Epidermal melanocyte (primary cell): ENCODE measurements at regions not wholly inside any gene's neighbourhood (a gene's known extent, or its start where the extent isn't known, plus 50 kb on each side); places are given as distances from the start of the nearest gene placed in this dataset.

Experiments
- DNase-seq: peaks from one replicate; pipeline ENCODE4 v3.0.0; 2011; ENCODE audit warnings: low spot score; ENCODE audit not compliant: insufficient read length

DNA sequence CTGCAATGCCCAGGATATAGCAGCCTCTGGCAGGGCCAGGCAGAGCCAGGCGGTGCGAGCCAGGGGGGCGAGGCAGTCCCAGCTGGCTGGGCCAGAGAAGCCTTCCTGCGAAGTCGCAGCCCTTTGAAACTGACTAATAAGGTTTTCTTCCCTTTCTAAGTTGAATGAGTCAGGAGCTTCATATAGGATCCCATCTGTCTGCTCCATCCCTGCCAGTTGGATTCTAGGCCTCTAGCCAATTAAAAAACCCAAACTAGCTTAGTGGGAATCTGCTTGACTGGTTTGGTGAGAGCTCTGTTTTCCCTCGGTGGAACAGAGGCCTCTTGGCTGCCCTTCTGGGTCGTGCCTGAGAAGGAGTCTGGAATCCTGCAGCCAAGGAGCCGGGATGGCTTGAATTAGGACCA, 70.1 kb upstream of the RAPGEF1 start:
- DNase-seq: no peak

- DNase-seq: no peak
These were observed 68.4 kb upstream of the RAPGEF1 start for GRCh38 chr9:131808291-131808690.

DNA sequence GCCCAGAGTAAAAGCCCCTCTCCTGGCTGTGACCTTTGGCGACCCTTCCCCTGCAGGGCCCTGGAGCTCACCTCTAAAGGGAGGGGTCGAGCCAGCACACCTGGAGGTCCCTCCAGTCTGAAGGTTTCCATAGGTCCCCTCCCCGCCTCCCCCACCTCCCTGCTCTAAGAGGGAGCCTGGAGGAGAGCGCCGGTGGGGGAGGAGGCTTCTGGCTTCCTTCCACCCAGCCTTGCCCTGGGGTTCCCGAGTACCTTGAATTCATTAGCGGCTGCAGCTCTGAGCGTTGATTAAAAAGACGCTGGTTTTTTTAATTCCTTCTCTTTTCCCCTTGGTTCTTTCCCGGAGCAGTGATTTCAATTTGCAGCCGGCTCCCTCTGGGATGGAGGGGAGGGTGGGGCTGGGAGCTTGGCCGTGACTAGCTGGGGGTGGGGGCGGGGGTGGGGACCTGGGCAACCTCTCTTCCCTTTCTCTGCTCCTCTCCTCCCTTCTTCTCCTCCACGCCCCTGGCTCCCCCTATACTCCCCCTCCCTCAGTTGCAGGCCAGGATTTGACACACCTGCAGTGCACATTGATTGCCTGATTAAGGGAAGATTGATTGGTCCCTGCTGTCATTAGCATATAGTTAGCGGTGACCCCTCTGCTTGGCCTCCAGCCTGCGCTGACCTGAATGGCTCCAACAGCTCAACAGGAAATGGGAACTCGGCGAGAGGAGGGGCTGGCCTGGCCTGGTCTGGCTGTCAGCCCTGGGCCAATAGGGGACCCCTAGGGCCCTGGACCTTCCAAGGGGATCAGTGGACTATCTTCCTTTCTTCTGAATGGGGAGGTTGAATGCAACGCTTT, 67.5 kb upstream of the RAPGEF1 start:
- no peak for DNase-seq

DNA sequence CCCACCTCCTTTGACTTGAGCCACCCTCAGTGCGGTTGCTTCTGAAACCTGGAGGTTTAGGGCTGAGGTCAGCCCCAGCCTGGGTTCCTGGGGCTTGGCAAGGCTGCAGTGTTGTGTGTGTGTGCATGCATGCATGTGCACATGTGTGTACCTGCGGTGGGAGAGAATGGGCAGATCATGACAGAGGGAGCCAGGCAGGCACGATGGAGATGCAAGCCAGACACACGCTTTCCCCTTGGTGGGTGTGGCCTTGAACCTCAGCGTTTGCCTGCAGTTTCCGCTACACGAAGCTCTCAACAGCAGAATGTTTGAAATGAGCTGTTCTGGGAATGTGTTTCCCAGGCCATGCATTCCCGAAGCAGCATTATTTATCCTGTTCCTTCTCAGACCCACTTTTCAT, 65.9 kb upstream of the RAPGEF1 start:
- no peak for DNase-seq

- no peak for DNase-seq
These were observed 65.0 kb upstream of the RAPGEF1 start for GRCh38 chr9:131804826-131805225.

DNA sequence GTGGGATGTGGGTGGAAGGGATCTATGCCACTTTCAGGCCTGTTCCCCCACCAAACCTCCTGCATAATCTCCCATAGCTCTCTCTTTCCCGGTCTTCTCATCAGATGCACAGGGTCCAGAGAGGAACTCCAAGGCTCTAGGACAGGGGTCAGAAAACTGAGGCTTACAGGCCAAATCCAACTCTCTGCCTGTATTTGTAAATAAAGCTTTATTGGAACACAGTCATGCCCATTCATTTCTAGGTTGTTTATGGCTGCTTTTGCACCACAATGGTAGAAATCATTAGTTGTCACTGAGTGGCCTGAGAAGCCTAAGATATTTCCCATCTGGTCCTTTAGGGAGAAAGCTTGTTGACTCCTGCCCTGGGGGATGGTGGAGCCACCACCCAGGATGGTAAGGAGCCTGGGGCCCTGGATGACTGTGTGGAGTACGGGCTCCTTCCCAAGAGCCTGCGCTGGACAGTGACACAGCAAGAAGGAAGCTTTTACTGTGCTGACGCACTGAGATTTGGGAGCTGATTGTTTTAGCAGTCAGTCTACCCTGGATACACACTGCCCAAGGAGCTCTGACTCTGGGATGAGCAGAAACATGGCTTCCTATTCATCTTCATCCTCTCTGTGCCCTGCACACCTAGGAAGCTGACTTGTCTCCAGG, 64.0 kb upstream of the RAPGEF1 start:
- DNase-seq: no peak

GRCh38 chr9:131801810-131802209, 61.9 kb upstream of the RAPGEF1 start:
- no peak for DNase-seq

GRCh38 chr9:131800843-131801242, 61.0 kb upstream of the RAPGEF1 start:
- DNase-seq: no peak

DNA sequence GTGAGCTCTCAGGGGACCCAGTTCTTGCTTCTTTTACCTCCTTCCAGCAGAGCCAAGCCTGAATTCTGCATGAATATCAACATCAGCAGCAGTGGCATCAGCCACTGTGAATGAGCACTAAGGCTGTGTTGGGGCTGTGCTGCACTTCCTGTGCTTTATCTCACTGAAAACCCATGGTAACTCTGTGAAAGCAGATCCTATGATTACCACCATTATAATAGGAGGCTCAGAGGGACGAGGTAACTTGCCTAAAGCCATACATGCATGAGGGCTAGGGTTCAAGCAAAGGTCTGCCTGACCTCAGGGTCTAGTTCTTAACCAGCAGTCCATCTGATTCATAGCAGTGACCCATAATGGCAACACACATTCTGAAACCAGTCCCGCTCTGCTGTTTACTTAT, 60.5 kb upstream of the RAPGEF1 start:
- DNase-seq: no peak

DNA sequence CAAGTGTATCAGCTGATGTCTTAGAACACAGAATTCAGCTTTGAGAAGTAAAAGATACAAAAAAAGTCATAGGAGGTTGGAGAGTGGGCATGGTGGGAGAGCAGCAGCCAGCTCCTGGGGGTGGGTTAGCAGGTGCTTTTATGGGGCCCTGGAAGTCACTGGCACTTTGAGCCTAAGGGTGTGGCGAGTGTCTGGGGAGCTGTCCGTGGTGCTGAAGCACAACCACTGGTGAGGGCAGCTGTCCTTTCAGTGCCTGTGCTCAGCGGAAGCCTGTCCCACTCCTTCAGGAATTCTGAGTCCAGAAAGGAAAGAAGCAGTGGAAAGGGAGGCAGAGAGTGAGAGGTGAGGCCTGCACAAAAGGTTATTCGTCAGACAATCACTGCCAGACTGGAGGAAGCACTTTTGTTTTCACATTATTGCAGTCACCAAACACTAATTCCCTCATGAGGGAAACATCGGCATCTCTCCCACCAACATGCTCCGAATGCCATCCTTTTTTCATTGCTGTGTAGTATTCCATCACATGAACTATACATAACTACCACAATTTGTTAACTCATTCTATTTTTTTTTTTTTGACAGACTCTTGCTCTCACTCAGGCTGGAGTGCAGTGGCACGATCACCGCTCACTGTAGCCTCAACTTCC, 59.4 kb upstream of the RAPGEF1 start:
- peak; percentile 68 for DNase-seq

GRCh38 chr9:131798246-131798645, 58.4 kb upstream of the RAPGEF1 start:
- no peak for DNase-seq

DNA sequence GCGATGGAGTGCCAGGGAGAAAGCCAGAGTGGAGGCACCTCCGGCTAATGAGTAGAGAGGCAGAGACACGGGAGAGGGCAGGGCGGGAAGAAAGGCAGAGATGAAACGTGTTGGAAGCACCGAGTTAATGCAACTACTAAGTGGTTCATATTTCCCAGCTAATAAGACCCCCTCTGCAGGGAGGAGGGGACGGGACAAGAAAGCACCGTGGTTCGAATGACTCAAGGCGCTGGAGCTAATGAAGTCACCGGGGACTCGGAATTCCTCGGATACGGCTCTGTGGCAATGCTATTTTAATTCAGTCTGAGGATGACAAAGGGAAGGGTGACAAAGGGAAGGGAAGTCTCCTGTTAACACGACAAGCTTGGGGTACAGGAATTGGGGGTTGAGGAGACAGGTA, 54.5 kb upstream of the RAPGEF1 start:
- DNase-seq: no peak

- DNase-seq: no peak
These were observed 51.8 kb upstream of the RAPGEF1 start for GRCh38 chr9:131791542-131792254.
